Kidney capillary endothelial cell (primary cell): ENCODE measurements at regions not wholly inside any gene's neighbourhood (a gene's known extent, or its start where the extent isn't known, plus 50 kb on each side); places are given as distances from the start of the nearest gene placed in this dataset.
"Not testable (repeated sequence)": the region's sequence is repeated elsewhere in the genome, so short reads cannot be mapped to it uniquely, and the experiment has no call there.

ENCODE experiments used
- DNase-seq: peaks from one replicate; pipeline ENCODE4 v3.0.0-alpha.2; 2018; ENCODE audit warnings: low spot score

- no peak for DNase-seq
Observed at GRCh38 chr11:13169709-13170108, 107.9 kb upstream of the BMAL1 start.

GRCh38 chr11:13174090-13174489 is 103.5 kb upstream of the BMAL1 start:
- DNase-seq, result no peak

GRCh38 chr11:13183094-13183825 is 94.3 kb upstream of the BMAL1 start:
- peak; percentile 37 for DNase-seq

DNA sequence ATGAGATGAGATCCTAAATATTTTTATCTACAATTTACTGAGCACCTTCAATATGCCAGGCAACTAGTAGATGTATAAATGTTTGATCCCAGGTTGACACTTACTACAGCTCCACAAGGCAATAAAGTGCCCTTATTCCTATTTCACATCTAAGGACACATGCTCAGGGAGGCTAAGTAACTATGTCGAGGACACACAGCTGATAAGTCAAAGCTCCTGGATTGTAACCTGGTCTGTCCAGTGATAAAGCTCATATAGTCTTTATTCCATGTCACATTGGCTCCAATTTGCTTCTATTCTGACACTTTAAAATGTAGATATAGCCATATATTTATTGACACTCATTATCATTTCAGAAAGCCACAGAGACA is 93.8 kb upstream of the BMAL1 start:
- no peak for DNase-seq

DNA sequence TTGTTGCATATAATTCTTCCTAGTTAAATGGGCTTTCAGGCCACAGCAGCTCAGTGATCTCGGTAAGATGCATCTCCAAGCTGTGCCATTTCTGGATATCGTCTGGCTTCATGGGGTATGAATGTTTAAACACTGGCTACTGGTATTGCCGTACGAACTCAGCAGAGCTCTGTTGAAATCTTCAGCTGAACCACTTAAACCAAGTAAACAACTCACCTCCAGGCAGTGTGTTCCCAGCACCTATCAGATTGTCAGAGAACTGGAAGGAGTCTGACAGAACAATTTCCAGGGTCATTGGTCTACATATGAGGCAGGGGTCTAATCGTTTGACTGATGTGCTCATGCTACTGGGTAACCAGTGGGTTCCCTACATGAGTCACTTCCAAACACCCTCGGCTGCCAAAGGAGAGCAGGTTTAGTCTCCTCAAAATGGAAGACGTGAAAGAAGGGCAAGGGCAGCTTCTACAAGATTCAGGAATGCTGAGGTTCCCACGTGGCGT is 93.2 kb upstream of the BMAL1 start:
- no peak for DNase-seq

- DNase-seq, result no peak
Observed at GRCh38 chr11:13188179-13188578, 89.4 kb upstream of the BMAL1 start.

GRCh38 chr11:13189561-13190426 is 87.8 kb upstream of the BMAL1 start:
- no peak for DNase-seq

DNA sequence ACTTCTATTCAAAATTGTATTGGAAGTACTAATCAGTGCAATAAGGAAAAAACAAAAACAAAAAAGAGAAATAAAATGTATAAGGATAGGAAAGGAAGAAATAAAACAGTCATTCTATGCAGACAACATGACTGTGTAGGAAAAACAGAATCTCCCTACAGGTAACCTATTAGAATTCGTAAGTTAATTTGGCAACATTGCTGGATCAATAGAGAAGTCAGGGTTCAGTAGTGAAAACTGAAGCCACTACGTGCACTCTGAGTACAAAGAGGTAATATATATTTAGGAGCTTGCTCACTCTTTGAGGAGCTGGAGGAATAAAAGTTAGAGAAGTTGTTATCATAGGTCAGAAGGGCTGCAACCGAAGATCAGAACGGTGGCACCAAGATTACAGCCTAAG is 84.0 kb upstream of the BMAL1 start:
- DNase-seq, result no peak

GRCh38 chr11:13197374-13197773 is 80.2 kb upstream of the BMAL1 start:
- DNase-seq, result not testable (repeated sequence)

DNA sequence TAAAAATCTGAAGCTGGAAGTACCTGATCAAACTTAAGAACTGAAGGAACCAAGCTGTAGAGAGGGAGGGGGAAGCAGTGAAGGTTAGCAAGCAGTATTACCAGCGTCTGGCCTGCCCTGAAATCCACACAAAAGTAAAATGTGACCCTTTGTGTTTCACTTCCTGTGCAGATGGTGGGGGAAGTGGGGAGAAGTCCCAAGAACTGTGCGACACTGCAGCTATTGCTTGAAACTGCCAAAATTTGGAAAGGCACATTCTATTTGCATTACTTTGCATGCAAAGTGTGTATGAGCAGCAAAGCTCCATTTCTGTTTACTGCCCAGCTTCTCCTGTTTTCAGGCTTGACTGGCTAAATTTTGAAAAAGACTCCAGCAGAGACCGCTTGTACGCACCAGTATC is 72.1 kb upstream of the BMAL1 start:
- DNase-seq, result no peak

GRCh38 chr11:13206086-13206640 is 71.4 kb upstream of the BMAL1 start:
- DNase-seq, result no peak

DNA sequence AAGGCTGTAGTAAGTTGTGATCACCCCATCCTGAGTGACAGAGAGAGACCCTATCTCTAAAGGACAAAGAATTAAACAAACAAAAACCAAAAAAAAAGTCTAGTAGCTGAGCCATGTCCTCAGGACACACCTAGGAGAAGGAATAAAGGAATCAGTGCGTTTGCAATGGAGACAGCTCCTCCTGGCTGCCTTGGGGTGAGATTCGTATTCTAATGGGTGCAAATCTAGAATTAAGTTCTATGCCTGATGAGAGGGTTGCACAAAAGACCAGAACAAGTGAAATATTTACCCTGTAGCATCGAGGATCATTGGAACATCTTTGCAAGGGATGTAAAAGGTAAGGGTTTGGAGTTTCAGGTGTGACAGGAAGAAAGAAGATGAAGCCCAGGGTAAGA is 70.3 kb upstream of the BMAL1 start:
- no peak for DNase-seq

- DNase-seq, result peak; percentile 52
Observed at GRCh38 chr11:13207665-13208594, 69.7 kb upstream of the BMAL1 start.

GRCh38 chr11:13208921-13209320 is 68.7 kb upstream of the BMAL1 start:
- no peak for DNase-seq

- DNase-seq, result no peak
Observed at GRCh38 chr11:13209379-13209778, 68.2 kb upstream of the BMAL1 start.

- peak; percentile 70 for DNase-seq
Observed at GRCh38 chr11:13210424-13210823, 67.2 kb upstream of the BMAL1 start.

GRCh38 chr11:13214276-13214675 is 63.3 kb upstream of the BMAL1 start:
- DNase-seq, result no peak

DNA sequence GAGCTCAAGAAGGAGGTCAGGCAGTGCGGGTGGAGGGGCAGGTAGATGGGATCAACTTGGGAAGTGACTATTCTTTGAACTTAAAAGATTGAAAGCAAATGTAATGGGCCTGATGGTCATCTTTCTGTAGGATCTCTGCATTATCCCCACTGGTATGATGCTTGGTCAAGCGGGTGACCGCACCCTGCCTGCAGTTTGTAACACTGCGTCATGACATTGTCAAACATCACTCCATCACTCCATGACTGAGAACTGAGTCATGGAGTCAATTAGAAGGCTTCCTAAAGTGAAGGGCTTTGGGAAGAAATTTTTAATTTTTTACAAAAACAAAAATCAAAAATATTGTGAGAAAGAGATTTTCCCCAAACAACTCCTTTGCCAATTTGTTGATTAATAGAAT is 62.4 kb upstream of the BMAL1 start:
- DNase-seq, result peak; percentile 59

DNA sequence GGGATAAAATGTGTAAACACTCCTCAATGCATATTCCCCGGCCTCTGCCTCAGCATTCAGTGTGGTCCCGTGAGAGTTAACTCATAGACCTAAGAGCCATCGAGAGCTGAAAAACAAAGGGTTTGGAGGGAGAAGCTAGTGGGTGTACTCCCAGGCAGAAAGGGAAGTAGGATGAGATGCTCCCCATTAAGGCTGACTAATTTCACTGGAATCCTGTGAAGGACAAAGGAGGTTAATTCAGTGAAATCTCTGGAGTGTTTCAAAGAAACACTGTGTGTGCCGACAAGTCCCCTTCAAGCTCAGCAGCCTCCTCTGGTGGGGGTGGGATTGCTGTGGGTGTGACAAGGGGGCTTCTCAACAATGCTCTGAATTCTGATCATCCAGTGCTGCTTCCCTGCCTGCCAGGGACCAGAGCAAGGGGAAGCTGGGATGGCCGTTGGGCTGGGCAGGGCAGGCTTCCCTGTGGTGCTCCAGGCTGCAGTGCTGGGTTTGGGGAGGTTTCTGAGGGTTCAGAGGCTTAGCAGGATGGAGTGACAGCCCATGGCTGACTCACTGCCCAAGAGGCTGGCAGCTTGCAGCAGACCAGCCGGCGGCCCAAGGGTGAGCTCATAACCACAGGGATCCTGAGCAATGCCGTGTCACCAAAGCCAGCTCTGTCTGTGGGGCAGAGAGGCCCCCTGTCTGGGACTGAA is 61.4 kb upstream of the BMAL1 start:
- peak; percentile 98 for DNase-seq

GRCh38 chr11:13216711-13217075 is 60.9 kb upstream of the BMAL1 start:
- DNase-seq, result no peak

GRCh38 chr11:13218685-13219084 is 58.9 kb upstream of the BMAL1 start:
- not testable (repeated sequence) for DNase-seq
